Smooth muscle cell (in vitro differentiated cells): ENCODE measurements at regions not wholly inside any gene's neighbourhood (a gene's known extent, or its start where the extent isn't known, plus 50 kb on each side); places are given as distances from the start of the nearest gene placed in this dataset.

Source experiments
- DNase-seq: peaks from one replicate; lab custom pipeline; 2025; ENCODE audit not compliant: unreplicated experiment; lab: John Stamatoyannopoulos, UW
- H2AFZ ChIP-seq: fragments of 200-600 bp; sonication (generic); 2 replicates; pipeline ENCODE4 v1.6.0; 2016; ENCODE audit warnings: antibody characterized with exemption, low read depth, mild to moderate bottlenecking
- H3F3A ChIP-seq: fragments of 200-600 bp; sonication (generic); 2 replicates; pipeline ENCODE4 v1.6.0; 2017; ENCODE audit warnings: antibody characterized with exemption, low read depth
- H3K27ac ChIP-seq: fragments of 200-600 bp; sonication (generic); 2 replicates; pipeline ENCODE4 v1.5.1; 2016; ENCODE audit warnings: low read depth, mild to moderate bottlenecking
- H3K27me3 ChIP-seq: fragments of 200-600 bp; sonication (generic); 2 replicates; pipeline ENCODE4 v1.6.1; 2016; ENCODE audit warnings: low read depth, mild to moderate bottlenecking
- H3K36me3 ChIP-seq: fragments of 200-600 bp; sonication (generic); 2 replicates; pipeline ENCODE4 v1.5.1; 2016; ENCODE audit warnings: low read depth
- H3K4me1 ChIP-seq: fragments of 200-600 bp; sonication (generic); 2 replicates; pipeline ENCODE4 v1.5.1; 2016; ENCODE audit warnings: low read depth
- H3K4me2 ChIP-seq: fragments of 200-600 bp; sonication (generic); 2 replicates; pipeline ENCODE4 v1.6.0; 2016; ENCODE audit warnings: mild to moderate bottlenecking
- H3K4me3 ChIP-seq: fragments of 200-600 bp; sonication (generic); 2 replicates; pipeline ENCODE4 v1.5.1; 2016; ENCODE audit warnings: mild to moderate bottlenecking
- H3K79me2 ChIP-seq: fragments of 200-600 bp; sonication (generic); 2 replicates; pipeline ENCODE4 v1.6.0; 2016; ENCODE audit warnings: low read depth, mild to moderate bottlenecking
- H3K9ac ChIP-seq: fragments of 200-600 bp; sonication (generic); 2 replicates; pipeline ENCODE4 v1.6.0; 2016; ENCODE audit warnings: low read depth
- H3K9me3 ChIP-seq: fragments of 200-600 bp; sonication (generic); replicated peaks from 2 replicates; pipeline ENCODE4 v1.5.1; 2016; ENCODE audit warnings: low read depth
- H4K20me1 ChIP-seq: fragments of 200-600 bp; sonication (generic); 2 replicates; pipeline ENCODE4 v1.6.0; 2016; ENCODE audit warnings: low read depth
- WGBS: methylation state at CpG from one replicate; pipeline ENCODE4 v1.1.7; 2016; ENCODE audit warnings: low lambda C conversion rate; 5-methylcytosine and 5-hydroxymethylcytosine counted together
- TF ChIP-seq, protein P1 (sequence below): fragments of 200-600 bp; sonication (generic); IDR thresholded peaks from 2 replicates; pipeline ENCODE4 v1.5.1; 2017; ENCODE audit warnings: borderline replicate concordance, mild to moderate bottlenecking, antibody characterized with exemption; ENCODE audit not compliant: insufficient read depth, poor library complexity, severe bottlenecking

DNA sequence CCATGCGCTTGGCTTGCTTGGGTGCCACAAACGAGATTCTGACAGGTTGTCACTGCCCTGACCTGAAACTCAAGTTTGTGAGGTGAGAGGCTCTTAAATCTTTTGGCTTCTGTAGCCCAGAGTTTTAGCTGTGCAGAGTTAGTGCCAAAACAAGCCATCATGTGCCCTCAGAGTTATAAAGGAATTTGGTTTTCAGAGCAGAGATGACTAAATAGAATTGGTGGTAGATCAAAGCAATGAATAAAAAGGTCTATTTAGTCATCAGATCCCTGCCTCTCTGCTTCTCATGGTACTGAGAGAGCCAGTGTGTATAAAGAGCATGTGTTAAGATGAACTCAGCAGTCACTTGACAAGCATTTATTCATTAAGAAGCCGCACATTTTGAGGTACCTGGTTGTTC is 207.5 kb upstream of the DPH6 start:
- no peaks in the 10 kb centered on the region for H3K36me3 ChIP-seq
- no peaks in the 10 kb centered on the region for H3F3A ChIP-seq
- no peak overlapping the region for H2AFZ ChIP-seq
- no peaks in the 10 kb centered on the region for H3K27me3 ChIP-seq
- H3K9ac ChIP-seq, result no peak overlapping the region
- peaks cover 19% of the 10 kb centered on the region for H3K4me1 ChIP-seq
- no peak overlapping the region for H3K4me2 ChIP-seq
- TF ChIP-seq, protein P1, sequence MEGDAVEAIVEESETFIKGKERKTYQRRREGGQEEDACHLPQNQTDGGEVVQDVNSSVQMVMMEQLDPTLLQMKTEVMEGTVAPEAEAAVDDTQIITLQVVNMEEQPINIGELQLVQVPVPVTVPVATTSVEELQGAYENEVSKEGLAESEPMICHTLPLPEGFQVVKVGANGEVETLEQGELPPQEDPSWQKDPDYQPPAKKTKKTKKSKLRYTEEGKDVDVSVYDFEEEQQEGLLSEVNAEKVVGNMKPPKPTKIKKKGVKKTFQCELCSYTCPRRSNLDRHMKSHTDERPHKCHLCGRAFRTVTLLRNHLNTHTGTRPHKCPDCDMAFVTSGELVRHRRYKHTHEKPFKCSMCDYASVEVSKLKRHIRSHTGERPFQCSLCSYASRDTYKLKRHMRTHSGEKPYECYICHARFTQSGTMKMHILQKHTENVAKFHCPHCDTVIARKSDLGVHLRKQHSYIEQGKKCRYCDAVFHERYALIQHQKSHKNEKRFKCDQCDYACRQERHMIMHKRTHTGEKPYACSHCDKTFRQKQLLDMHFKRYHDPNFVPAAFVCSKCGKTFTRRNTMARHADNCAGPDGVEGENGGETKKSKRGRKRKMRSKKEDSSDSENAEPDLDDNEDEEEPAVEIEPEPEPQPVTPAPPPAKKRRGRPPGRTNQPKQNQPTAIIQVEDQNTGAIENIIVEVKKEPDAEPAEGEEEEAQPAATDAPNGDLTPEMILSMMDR, result no peak
- no peaks in the 10 kb centered on the region for H3K79me2 ChIP-seq
- H3K9me3 ChIP-seq, result no peaks in the 10 kb centered on the region
- H4K20me1 ChIP-seq, result no peaks in the 10 kb centered on the region
- H3K27ac ChIP-seq, result no peak overlapping the region
- 74% methylated on average over 3 of the region's 3 CpGs for WGBS
- H3K4me3 ChIP-seq, result no peak overlapping the region
- DNase-seq, result no peak

DNA sequence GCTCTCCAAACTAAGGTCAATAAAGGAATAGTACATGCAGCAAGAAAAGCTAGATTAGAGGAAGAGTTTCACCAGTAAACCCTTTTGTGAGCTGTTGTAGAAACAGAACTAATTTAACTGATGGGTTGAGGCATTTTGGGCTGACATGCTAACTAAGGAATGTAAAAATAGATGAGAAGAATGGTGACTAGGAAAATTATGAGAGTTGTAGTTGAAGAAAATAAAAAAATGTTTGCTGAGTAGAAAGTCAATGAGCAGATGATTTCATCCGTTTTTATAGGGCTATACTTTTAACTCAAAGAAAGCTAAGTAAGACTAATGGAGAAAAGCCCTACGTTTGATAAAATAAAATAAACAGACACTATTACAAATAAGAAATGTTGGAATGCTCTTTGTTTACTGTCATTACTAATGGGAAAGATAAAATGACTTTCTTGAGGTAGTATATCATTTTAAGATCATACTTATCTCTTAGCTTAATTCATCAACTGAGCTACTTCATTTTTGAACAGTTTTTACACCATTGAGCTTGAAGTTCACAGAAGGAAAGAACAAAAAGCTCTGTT is 209.4 kb upstream of the DPH6 start:
- WGBS, result 17% methylated on average over 2 of the region's 2 CpGs
- Histone ChIP-seq H3K79me2 (no peaks in the 10 kb centered on the region), H3K9me3 (no peaks in the 10 kb centered on the region), H3K9ac (no peak overlapping the region), H3K4me3 (no peak overlapping the region), H3K27ac (no peak overlapping the region), H3K36me3 (no peaks in the 10 kb centered on the region), H4K20me1 (no peaks in the 10 kb centered on the region), H3K4me1 (peaks cover 23% of the 10 kb centered on the region), H3K4me2 (peak overlapping the region; percentile 7), H2AFZ (peak overlapping the region; percentile 5), H3K27me3 (no peaks in the 10 kb centered on the region), H3F3A (no peaks in the 10 kb centered on the region)
- no peak for DNase-seq
- TF ChIP-seq, protein P1, result no peak

- WGBS, result 73% methylated on average over 3 of the region's 3 CpGs
- DNase-seq, result no peak
- H4K20me1 ChIP-seq, result no peaks in the 10 kb centered on the region
Measured at GRCh38 chr15:35756623-35757022, 210.7 kb upstream of the DPH6 start.

GRCh38 chr15:35757361-35757760 is 211.4 kb upstream of the DPH6 start:
- Histone ChIP-seq H2AFZ (no peak overlapping the region), H3K27ac (no peak overlapping the region), H3K4me3 (no peak overlapping the region), H3K27me3 (no peaks in the 10 kb centered on the region), H3F3A (no peaks in the 10 kb centered on the region), H3K9me3 (no peaks in the 10 kb centered on the region), H3K4me1 (peaks cover 23% of the 10 kb centered on the region), H3K9ac (no peak overlapping the region), H3K4me2 (no peak overlapping the region), H4K20me1 (no peaks in the 10 kb centered on the region), H3K79me2 (no peaks in the 10 kb centered on the region), H3K36me3 (no peaks in the 10 kb centered on the region)
- no peak for DNase-seq
- WGBS, result 70% methylated on average over 2 of the region's 2 CpGs
- TF ChIP-seq, protein P1, result no peak

More at GRCh38 chr15:35756623-35757022, 210.7 kb upstream of the DPH6 start:
- Histone ChIP-seq H3F3A (no peaks in the 10 kb centered on the region), H3K79me2 (no peaks in the 10 kb centered on the region), H3K27me3 (no peaks in the 10 kb centered on the region), H3K4me2 (no peak overlapping the region), H3K27ac (no peak overlapping the region), H2AFZ (no peak overlapping the region), H3K4me3 (no peak overlapping the region), H3K9me3 (no peaks in the 10 kb centered on the region), H3K4me1 (peaks cover 23% of the 10 kb centered on the region), H3K36me3 (no peaks in the 10 kb centered on the region), H3K9ac (no peak overlapping the region)
- TF ChIP-seq, protein P1, result no peak
